B cell (primary cell): ENCODE measurements at regions not wholly inside any gene's neighbourhood (a gene's known extent, or its start where the extent isn't known, plus 50 kb on each side); places are given as distances from the start of the nearest gene placed in this dataset.

Experiments used
- CTCF ChIP-seq: fragments of 200-600 bp; IDR thresholded peaks from one replicate; pipeline ENCODE4 v1.8.0; 2022; ENCODE audit warnings: antibody characterized with exemption, mild to moderate bottlenecking
- EZH2 ChIP-seq: IDR thresholded peaks from 2 replicates; pipeline ENCODE4 v1.6.1; 2012; ENCODE audit warnings: borderline replicate concordance, low read depth, mild to moderate bottlenecking, moderate library complexity, low read length; ENCODE audit not compliant: insufficient read depth, poor library complexity, severe bottlenecking

GRCh38 chrX:45309096-45309495, 108.4 kb upstream of the DIPK2B start:
- TF ChIP-seq CTCF, result no peak
- no peak for TF ChIP-seq EZH2
